ENCODE measurements at regions not wholly inside any gene's neighbourhood (a gene's known extent, or its start where the extent isn't known, plus 50 kb on each side); places are given as distances from the start of the nearest gene placed in this dataset.
"Not testable (repeated sequence)": the region's sequence is repeated elsewhere in the genome, so short reads cannot be mapped to it uniquely, and the experiment has no call there.

- DNase-seq: no peak
These were observed 622.7 kb downstream of the TDRD15 start for GRCh38 chr2:21746499-21746898.

DNA sequence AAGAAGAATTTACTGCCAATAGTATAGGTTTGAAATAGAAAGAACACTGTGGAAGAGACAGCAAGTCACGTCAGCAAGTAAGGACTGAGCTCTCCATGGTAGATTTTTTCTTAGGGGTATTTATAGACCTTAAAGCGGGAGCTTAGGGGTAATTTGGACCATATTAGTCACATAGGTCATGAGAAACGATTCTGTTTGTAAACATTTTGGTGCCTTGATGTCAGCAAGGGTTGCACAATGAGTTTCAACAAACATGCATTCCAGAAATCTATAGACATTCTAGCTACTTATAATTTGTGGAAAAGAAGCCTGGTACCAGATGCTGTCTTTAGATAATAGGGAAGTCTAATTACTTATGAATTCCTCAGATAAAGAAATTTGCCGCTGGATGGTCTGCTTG lies 624.7 kb downstream of the TDRD15 start:
- no peak for DNase-seq

DNA sequence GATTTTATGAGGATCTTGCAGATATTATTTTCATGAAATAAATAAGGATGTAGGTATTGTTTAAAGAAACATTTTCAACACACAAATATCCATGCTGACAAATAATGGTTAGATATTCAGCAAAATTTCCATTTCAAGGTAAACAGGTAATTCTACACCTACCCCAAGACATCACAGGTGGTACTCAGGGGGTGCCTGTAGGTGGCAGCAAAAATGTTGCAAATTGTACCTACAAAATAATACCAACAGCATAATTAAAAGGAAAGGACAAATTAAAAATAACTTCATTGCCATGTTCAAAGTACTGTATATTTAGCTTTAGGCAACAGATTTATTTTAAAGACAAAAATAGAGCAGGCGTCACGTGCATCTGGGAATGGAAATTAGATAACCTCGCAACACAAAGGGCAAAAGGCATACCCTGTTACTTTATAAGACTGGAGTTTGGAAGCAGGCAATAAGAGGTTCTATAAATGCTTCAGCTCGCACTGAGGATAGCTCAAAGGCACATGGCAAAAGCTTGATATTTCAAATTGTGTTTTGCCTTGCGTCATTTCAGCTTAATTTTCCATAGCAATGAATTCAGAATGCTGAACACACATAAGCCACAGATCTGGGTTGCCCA lies 630.5 kb downstream of the TDRD15 start:
- no peak for DNase-seq

GRCh38 chr2:21757805-21758430 lies 634.1 kb downstream of the TDRD15 start:
- DNase-seq: no peak

- peak in 2 of 3 donors; percentile 1 for DNase-seq
These were observed 636.1 kb downstream of the TDRD15 start for GRCh38 chr2:21759819-21760218.

DNA sequence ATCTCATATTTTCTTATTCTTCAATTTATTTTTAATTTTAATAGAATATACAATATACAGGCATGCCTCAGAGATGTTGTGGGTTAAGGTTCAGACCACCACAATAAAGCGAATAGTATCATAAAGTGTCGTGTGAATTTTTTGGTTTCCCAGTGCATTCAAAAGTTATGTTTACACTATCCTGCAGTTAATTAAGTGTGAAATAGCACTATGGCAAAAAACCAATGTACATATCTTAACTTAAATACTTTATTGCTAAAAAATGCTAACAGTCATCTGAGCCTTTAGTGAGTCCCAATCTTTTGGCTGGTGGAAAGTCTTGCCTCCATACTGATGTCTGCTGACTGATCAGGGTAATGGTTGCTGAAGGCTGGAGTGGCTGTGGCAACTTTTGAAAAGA lies 637.6 kb downstream of the TDRD15 start:
- DNase-seq: no peak

DNA sequence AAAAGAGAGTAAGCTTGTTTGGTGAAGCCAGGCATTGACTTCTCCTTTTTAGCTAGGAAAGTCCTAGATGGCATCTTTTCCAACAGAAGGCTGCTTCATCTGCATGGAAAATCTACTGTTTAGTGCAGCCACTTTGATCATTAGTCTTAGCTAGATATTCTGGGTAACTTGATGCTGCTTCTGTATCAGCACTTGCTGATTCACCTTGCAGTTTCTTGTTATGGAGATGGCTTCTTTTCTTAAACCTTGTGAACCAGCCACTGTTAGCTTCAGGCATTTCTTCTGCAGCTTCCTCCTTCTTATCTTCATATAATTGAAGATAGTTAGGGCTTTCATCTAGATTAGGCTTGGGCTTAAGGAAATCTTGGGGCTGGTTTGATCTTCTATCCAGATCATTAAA lies 639.7 kb downstream of the TDRD15 start:
- DNase-seq: no peak

GRCh38 chr2:21770787-21771186 lies 647.0 kb downstream of the TDRD15 start:
- no peak for DNase-seq

- no peak for DNase-seq
These were observed 648.9 kb downstream of the TDRD15 start for GRCh38 chr2:21772624-21773023.

- no peak for DNase-seq
These were observed 649.4 kb downstream of the TDRD15 start for GRCh38 chr2:21773168-21773567.

DNA sequence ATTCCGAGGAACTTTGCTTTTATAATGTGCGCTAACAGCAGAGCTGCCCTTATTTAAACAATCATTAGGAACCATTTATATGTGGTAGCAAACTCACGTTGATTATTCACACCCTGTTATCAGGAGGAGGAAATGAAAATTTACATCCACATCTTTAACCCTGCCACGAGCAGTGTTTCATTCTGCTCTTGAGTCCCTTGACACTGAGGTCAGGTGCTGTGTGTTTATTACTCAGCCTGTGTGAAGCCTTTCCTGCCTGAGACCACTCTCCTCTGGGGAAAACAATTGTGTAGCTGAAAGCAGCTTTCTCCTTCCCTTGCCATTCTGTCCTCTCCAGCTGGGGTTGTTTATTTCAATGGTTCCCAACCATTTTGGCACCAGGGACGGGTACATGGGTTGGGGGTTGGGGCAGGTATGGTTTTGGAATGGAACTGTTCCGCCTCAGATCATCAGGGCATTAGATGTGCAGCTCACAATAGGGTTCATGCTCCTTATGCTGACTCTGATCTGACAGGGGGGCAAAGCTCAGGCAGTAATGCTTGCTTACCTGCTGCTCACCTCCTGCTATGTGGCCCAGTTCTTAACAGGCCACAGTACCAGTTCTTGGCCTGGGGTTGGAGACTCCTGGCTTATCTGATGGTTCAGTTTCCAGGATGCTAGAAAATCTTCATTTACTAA lies 651.1 kb downstream of the TDRD15 start:
- DNase-seq: no peak

DNA sequence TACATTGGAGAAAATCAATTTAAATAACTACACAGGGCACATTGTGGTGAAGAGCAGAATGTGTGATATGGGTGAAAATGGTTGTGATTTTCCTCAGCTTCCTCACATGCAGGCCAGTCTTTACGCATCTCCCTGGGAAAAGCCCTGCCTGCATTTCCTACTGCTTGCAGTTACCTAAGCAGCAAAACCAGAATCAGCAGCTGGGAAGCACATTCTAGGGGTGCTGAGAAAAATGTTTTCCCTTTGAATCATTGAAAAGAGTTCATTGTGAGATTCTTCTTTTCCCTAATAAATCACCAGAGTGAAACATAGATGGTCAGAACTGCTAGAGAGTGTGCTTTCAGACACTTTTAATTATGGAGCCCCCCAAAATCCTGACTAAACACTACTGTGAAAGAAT lies 656.0 kb downstream of the TDRD15 start:
- DNase-seq: no peak

GRCh38 chr2:21781962-21782361 lies 658.2 kb downstream of the TDRD15 start:
- no peak for DNase-seq

DNA sequence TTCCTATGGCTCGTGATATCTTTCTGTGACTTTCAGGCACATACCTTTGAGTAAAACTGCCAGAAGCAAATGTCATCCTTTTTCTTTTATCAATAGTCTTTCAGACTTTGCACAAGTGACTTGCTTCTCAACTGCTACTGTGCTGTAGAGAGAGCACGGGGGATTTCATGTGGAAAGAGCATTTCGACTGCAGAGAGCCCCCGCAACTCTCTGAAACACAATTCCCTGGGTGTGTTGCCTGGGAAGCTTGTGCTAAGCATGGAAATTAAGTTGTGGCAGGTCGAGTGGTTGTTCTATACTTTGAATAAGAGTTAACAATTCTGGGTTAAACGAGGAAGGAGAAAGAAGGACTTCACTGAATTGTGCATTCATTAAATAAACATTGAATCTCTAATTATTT lies 659.1 kb downstream of the TDRD15 start:
- no peak for DNase-seq

- DNase-seq: no peak
These were observed 664.2 kb downstream of the TDRD15 start for GRCh38 chr2:21787941-21788340.

DNA sequence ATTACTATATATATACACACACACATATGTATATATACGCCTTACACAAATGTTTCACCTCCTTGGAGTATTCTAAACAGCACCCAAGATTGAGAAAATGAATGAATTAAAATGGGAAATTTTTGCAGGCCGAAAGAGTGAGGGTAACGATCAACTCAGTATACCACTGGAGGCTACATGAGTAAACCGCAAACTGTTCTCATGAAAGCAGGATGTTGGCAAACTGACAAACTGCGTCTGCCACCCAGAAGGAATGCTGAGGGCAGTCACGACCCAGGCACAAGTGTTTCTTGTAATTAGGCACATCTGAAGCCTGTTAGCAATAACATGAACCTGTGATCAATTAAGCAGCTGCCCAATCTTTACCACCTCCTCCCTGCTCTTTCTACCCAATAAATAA lies 666.5 kb downstream of the TDRD15 start:
- not testable (repeated sequence) for DNase-seq

- no peak for DNase-seq
These were observed 668.8 kb downstream of the TDRD15 start for GRCh38 chr2:21792571-21792970.

GRCh38 chr2:21793461-21793860 lies 669.7 kb downstream of the TDRD15 start:
- no peak for DNase-seq

DNA sequence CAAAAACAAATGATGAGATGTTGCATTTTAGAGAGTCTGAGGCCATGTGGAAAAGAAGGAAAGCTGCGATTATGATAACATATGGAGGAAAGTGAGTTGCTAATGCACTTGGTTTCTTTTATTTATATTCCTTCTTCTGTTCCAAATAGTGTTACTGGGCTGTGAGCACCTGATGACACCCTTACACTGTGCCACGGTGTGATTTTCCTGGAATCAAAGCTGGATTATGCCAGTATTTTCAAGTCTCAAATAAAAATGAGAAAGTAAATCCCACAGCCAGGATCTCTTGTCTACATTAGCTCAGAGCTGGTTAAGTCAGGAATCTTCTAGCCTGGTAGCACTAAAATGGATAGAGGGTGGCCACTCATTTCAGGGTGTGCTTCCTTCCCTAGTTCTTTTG lies 670.8 kb downstream of the TDRD15 start:
- no peak for DNase-seq

- DNase-seq: no peak
These were observed 676.6 kb downstream of the TDRD15 start for GRCh38 chr2:21800356-21800755.

DNA sequence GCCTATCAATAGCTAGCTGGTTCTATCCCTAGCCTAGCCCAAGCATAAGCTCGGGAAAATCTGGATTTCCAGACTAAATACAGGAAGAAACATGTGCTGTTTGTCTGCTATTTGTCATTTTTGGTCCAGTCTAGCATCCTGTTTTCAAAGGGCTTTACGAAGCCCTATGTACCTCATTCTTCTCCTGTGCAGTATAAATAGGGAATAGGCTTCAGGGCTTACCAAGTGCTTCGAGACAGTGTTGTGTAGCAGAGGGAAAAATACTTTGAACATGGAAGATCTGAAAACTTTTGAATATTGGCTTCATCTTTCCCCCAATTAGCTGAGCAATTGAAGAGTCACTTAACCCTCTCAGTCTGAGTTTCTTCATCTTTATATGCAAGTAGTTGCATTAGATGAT lies 679.8 kb downstream of the TDRD15 start:
- DNase-seq: no peak

GRCh38 chr2:21804151-21804550 lies 680.4 kb downstream of the TDRD15 start:
- DNase-seq: no peak

DNA sequence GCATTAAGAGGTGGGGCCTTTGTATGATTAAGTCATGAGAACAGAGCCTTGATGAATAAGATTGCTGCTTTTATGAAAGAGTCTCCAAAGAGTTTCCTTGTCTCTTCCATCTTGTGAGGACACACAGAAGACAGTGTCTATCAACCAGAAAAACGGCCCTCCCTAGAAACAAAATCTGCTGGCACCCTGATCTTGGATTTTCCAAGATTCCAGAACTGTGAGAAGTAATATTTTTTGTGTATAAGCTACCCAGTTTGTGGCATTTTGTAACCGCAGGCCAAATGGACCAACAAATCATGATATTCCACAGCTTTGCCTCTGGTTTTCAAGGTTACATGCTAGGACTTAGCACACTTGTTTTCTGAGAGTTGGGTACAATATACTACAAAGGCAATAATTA lies 687.8 kb downstream of the TDRD15 start:
- no peak for DNase-seq

GRCh38 chr2:21812766-21813165 lies 689.0 kb downstream of the TDRD15 start:
- no peak for DNase-seq
